Activated CD4-positive, CD25-positive, alpha-beta regulatory T cell treated with anti-CD3 and anti-CD28 coated beads, Interleukin-2, amount 50 U/mL, for 24 hours (primary cell): ENCODE measurements at regions not wholly inside any gene's neighbourhood (a gene's known extent, or its start where the extent isn't known, plus 50 kb on each side); places are given as distances from the start of the nearest gene placed in this dataset.

ENCODE experiments used
- ATAC-seq, 2 donors: fragments of 150-1000 bp; cut with Tn5 transposase; one replicate each; pipeline ENCODE4 v1.10.0; 2021; ENCODE audit warnings: mild to moderate bottlenecking in 1 of 2, moderate library complexity in 1 of 2

DNA sequence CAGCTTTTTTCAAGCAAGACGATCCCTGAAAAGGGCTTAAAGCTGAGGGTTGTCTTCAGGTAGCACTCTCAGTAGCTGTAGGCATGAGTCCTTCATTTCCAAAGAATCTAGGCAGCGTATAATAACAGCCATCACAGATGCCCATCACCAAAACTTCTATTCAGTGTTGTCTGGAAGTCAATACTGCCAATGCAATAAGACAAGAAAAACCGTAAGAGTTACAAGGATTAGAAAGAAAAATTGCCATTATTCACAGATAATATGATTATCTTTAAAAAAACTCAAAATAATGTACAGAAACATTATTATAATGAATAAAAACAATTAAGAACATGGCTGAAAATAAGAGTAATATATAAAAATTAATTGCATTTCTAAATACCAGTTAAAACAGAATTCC is 208.2 kb upstream of the ADRA1B start:
- ATAC-seq, result no peak

DNA sequence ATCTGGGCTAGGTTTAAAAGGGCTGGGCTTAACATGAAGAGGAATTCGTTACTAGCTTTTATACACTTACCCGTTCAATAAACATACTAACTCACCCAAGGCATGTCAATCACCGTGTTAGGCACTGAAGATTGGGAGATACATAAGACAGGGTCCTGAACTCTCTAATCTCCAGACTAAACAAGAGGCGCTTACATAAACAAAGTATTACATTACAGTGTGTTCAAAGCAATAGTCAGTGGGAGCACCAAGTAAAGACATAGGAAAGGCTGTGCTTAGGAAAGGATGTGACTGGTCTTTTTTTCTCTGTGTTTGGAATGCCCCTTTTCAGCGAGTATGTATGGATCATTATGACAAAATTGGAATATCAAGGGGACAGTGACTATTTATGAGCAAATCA is 203.6 kb upstream of the ADRA1B start:
- no peak for ATAC-seq

DNA sequence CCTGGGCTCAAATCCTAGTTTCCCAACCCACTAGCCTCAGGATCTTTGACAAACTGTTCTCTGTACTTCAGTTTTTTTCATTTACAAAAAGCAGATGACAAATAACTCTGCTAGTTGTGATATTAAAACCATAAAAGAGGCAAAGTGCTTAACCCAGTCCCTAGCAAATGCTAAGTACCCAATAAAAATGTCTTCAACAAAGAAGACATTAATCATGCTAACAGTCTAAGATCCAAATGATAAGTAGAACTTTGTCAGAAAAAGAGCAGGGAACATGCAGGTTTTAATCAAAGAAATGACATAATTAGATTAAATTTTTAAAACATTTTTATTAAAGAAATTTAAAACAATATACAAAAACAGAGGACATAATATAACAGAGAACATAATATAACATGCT is 203.0 kb upstream of the ADRA1B start:
- ATAC-seq, result no peak

DNA sequence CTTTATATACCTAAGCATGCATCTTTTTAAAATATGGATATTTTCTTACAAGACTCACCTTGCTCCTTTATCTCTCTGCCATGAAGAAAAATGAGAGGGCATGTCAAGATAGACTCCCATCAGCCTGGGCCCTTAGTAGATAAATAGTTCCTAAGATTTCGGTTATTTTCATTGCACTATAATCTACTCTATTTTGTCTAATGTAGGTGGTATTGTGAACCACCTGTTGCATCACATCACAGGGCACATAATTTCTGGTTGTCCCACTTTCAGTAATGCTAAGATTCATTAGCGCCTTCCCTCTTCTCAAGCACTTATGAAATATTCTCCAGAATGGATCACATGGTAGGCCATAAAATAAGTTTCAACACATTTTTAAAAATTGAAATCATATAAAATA is 202.5 kb upstream of the ADRA1B start:
- ATAC-seq, result no peak

DNA sequence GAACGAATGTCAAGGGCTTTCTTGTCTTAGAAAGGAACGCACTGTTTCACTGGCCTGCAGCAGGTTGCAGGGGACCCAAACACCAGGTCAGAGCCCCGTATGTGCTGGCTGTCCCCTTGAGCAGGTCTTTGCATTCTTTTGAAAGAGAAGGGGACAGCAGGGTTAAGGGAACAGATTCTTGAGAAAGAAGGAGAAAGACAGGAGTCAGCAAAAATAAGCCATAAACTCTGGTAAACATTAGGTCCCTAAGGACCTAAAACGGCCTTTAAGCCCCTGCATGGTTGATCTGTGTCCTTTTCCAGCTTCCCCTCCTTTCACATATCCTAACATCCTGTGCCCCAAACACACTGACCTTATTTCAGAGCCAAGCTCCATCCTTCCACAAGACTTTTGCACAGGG is 190.8 kb upstream of the ADRA1B start:
- no peak for ATAC-seq

DNA sequence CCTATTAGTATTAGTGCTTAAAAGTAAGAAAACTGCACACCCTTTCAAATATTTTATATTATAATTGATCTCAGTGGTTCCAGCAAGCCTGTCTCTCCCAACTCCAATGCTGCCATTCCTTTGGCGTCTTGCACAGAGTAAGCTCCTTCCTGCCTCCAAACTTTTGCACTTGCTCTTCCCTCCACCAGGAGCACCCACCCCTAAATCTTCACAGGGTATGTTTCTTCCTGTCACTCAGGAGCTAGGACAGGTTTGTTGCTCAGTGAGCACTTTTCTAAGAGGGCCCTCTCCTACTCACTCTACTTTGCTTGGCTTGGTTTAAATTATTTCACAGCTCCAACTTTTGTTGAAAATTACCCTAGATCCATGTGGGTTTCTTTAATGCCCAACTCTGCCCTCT is 189.1 kb upstream of the ADRA1B start:
- no peak for ATAC-seq

DNA sequence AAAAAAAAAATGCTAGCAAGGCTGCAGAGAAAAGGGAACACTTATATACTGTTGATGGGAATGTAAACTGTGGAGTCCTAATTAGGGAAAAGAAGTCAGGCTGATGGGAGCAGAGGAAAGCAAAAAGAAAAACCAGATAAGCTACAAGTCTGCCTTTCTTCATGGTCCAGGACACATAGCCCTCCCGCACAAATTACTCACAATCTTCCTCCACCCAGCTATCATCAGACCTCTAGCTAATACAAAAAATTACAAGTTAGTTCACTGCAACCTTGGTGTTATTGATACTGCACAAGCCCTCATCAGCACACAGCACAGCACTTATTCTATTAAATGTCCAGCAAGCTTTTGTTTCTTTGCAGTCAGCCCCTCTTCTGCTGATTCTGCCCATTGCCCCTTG is 186.0 kb upstream of the ADRA1B start:
- no peak for ATAC-seq

DNA sequence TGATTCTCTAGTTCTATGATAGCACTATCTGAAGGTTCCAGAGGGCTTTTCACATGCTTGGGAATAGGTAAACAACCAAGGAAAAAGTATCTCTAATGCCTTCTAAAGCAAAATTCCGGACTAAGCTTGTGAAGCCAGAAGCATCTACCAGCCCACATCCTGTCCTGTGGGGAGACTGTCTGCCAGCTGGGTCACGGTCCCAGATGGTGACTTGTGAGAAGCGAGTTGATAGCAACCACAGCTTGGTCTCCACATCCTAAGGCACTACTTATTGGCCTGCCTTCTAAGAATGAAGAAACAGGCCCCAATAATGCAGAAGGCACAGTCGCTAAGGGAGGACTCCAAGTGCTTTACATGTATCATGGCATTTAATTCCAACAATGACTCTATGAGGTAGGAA is 184.1 kb upstream of the ADRA1B start:
- no peak for ATAC-seq

DNA sequence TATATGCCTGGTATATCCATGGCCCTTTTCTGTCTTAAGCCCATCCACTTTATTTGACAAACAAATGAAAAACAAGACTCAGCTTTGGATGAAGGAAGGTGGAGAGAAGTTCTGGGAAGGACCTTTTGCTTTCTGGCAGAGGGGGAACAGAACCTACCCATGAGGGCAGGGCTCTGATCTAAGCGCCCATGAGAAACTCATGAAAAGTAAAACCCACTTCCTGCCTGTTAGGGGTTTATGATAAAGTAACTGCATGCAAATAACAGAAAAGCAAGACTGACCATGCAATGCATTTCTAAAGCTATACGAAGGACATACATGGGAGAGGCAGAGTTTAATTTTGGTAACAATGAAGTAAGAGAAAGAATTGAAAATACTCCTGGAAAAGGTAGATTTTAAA is 181.9 kb upstream of the ADRA1B start:
- no peak for ATAC-seq

DNA sequence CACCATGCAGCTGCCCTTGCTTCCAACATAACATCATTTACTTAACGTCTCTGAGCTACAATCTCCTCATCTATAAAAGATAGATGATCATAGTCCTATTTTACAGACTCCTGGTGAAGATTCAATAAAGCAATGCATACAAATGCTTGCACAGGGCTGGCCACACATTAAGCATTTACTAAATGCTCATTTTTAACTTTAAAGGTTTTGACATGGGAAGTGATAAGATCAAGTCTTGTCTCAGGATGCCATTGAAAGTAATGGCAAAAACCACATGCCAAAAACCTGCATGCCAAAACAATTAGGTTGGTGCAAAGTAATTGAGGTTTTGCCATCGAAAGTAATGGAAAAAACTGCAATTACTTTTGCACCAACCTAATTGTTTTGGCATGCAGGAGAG is 181.2 kb upstream of the ADRA1B start:
- no peak for ATAC-seq

DNA sequence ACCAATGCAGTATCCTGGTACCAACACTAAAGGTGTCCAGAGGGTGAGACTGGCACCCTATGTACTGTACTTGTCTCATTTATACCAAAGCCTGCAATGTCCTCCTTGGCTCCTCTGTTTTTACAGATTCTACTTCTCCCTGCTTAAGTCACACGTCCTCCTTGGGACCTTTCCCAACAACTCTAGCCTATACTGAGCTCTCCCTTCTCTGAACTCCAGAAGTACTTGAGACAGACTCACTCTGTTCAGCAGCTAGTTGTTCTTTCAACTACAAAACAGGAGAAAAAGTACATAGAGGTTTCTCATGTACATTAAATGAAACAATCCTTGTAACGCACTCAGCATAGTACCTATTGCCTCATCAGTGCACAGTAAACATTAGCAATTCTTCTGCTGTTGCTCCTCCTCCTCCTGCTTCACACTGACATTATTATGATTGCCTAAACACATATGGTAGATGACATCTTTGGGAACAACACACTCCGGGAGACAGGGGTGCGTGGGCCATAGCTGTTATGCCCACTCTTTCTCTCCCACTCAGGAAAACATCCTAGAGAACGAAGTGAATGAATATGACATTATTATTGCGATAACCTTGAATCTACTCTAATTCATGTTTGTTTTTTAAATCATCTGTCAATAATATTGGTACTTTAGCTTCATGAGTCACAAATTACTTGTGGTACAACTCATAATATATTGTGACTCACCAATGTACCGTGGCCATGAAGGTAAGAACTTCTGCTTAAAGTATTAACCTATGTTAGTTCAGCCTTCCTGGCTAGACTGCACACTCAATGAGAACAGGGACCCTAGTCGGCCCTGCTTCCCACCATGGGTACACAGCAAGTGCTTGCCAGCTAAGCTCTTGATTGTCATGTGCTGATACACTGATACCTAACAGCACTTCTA is 180.3 kb upstream of the ADRA1B start:
- peak in 1 of 2 donors; percentile 58 for ATAC-seq

DNA sequence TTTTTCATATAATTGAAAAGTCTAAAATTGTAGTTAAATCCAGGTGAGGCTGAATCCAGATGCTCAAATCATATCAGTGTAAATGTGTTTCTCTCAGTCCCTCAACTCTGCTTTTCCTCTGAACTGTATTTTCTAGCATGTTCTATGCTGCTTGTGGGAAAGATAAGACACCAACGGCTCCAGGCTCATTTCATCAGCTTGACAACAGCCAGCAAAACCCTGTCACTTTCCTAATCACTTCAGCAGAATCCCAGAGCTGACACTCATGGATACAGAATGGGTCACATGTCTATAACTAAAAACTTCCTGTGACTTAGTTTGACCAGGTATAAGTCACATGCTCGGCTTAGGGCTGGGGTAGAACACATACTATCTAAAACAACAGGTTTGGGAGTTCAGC is 179.4 kb upstream of the ADRA1B start:
- ATAC-seq, result no peak

DNA sequence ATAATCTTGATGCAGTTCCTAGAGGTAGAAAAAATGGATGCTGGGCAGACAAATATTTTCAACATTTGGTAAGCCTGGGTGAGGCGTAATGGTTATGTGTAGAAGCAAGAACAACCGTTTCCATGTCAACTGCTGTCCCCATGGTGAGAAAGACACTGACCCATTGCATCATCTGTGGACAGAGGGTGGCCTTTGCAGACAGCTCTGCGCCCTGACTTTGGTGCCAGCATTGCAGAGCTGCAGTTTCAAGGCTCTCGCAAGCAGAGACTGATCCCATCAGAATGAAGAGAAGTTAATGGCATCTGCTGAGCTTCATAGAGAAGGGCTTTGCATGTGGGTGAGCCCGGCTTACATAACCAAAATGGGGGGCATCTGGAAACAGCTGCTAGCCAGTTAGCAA is 179.0 kb upstream of the ADRA1B start:
- ATAC-seq, result no peak

DNA sequence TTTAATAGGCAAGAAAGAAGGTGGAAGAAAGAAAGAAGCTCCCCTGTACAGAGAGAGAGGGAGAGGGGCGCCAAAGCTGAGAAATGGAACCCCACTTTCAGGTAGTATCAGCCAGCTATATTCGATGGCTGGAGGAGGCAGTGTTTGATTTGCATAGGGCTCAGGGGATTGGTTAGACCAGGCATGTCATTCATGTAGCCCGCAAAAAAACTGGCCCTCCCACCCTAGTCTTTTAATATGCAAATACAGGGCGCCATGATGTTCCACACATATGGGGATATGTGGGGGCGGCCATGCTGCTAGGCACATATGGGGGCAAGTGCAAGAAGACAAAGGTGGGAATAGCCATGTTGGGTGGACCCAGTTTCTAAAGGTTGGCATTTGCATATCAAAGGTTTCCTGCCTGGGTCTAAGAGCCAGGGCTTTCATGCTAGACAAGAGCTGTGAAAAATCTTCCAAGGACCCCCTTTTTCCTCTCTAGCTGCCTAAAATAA is 174.4 kb upstream of the ADRA1B start:
- no peak for ATAC-seq

DNA sequence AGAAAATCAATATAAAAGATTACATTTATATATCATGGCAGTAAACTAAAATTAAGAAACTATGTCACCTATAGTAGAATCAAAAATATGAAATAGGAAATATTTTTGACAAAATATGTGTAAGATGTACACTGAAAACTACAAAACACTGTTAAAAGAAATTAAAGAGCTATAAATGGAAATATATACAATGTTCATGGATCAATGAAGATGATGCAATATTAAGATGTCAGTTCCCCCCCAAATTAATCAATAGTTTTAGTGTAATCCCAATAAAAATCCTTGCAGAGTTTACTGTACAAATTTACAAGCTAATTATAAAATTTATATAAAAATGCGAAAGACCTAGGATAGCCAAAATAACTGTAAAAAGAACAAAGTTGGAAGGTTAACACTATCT is 173.0 kb upstream of the ADRA1B start:
- no peak for ATAC-seq

DNA sequence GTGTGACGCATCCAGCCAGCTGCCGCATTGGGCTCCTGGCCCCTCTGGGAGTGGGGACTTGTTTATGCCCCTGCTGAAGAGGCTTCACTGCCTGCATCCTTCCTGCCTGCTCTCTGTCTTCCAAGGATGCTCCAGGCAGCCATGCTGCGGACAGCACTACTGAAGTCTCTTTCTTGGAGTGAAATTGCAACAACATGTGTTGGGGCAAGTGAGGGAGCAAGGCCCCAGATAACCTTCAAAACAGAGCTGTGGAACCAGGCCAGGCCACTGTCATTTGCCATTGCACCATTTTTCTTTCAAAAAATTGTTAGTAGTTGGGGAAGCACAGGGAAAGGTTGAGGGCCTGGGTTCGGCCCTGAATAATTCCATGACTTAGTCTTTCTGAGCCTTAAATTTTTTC is 169.6 kb upstream of the ADRA1B start:
- ATAC-seq, result no peak

DNA sequence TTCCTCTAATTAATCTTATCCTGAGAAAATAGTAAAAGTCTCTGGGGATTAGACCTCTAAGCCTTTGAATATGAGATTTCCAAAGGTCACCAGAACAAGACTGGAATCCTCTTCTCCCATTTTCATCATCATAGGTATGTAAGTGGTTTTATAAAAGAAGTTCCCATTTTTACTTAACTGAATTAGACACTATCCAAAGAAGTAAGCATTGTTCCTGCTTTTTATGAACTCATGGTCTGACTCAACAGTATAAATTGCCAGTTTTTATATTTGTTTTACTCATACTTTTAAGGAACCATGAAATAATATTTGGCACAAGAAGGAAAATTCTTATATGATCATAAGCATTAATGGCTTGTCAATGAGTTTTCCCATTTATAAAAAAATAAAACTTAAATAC is 167.1 kb upstream of the ADRA1B start:
- no peak for ATAC-seq

DNA sequence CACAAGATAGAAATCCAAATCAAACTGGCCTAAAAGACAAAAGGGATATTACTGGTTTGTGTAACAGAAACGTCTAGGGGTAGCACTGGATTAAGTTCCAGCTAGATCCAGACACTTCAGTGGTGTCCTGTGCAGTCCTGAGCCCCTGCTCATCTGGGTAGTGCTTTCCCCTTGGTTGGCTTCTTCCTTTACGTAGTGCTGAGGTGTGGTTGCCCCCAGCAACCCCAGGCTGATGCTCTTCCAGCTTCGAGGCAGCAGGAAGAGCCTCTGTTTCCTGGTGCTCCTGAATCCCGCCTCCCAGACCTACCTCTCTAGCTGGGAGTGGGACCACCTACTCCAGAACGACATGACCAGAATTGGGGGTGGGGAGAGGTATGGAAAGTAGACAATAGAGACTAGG is 166.1 kb upstream of the ADRA1B start:
- no peak for ATAC-seq

DNA sequence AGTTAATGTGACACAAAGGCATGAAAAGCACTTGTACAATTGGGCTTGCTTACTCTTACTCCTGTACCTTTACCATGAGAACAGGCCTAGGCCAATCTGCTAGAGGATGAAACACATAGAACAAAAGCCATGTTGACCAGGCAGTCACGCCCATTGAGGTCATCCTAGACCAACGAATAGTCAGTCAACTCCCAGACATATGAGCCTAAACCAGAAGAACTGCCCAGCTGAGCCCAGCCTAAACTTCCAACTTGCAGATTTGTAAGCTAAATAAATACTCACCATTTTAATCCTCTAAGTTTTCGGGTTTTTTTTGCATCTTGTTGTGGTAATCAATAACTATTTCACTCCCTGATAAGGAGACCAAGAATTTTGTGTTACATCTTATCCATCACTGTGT is 164.8 kb upstream of the ADRA1B start:
- ATAC-seq, result no peak

DNA sequence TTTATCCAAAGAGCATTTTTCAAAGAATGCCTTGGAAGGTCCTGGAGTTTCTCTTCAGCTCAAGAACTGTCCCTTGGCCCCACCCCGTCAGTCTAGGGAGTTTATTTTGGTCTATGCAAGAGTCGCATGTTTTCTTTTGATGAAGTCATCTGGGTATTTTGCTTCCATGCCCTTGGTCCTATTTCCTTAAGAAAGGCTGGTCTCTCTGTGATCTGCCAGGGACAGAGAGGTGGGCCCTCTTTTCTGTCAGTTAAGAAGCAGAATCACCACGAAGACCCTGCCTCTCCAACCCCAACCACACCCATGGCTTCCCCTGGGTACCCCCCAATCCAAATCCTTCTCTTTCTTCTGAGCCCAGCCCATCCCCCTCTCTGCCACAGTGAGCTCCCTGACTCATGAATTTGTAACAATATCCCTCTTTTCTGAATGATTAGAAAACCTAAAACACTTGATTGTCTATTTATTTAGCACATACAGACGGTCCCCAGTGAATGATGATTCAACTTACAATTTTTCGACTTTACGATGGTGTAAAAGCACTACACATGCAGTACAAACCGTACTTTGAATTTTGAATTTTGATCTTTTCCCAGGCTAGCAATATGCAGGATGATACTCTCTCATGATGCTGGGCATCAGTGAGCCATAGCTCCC is 163.5 kb upstream of the ADRA1B start:
- no peak for ATAC-seq

DNA sequence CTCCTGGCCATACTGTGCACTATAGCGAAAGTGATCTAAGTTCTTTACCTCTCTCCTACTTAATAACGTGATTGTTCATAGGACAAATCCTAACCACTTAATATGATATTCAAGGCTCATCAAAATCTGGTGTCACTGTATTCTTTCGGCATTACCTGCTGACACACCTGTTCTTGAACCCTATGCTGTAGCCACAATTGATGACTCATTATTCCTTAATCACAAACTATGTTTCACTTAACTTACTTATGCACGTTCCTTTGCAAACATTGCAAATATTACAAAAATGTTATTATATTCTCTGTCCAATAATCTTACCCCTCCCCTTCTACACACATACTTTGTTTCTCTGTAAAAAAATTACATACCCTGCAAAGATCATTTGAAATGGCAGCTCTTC is 158.1 kb upstream of the ADRA1B start:
- ATAC-seq, result no peak

DNA sequence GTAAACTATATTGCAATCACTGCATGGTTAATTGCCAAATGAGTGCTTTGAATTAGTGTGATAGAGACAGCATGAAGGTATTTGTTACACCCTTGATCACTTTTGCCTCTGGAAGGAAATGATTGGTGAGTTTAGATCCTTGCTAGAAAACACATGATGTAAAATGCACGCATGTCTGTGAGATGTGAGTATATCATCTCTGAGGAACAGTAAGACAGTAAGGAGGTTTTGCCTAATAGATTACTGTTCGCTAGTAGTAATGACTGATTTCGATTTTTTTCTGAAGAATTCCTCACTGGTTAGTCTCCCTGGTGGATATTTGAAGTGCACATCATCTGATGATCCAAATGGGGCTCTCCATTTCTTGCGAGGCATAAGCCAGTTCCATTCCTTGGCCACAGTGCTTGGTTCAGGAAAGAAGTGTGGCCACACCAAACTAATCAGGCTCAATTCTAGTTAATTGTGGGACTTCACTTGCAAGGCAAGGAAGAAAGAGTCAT is 156.4 kb upstream of the ADRA1B start:
- no peak for ATAC-seq

DNA sequence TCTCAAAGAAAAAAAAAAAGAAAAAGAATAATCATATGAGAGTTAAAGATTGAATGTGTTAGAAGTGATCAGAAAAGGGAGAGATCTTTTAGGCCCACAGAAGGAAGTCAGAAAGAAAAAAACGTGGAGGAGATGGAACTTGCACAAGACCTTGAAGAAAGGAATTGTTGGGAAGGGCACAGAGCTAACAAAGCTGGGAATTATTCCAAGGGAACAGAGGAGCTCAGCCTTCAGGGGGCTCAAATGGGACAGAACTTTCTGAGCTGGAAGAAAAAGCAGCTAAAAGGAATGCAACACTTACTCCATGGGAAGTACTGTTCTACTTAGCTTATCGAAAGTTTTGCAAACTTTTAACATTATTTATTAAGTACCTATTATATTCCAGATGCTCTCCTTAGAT is 153.4 kb upstream of the ADRA1B start:
- no peak for ATAC-seq

DNA sequence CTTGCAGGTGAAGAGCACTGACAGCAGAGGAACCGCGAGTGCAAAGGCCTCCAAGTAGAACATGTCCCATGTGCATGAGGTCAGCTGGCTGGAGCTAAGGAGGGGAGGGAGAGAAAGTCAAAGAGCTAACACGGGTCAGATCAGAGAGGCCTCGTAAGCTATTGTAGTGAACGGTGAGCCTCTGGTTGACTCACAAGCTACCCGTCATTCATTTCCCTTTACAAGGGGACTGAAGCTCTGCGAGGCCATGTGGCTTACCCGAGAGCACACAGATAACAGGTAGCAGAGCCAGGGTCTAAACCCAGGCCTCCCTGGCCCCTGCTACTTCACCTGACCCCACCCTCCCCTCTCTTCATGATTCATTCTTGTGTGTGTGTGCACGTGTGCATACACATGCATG is 152.7 kb upstream of the ADRA1B start:
- ATAC-seq, result peak in 1 of 2 donors; percentile 13
